ENCODE measurements at regions not wholly inside any gene's neighbourhood (a gene's known extent, or its start where the extent isn't known, plus 50 kb on each side); places are given as distances from the start of the nearest gene placed in this dataset.

DNA sequence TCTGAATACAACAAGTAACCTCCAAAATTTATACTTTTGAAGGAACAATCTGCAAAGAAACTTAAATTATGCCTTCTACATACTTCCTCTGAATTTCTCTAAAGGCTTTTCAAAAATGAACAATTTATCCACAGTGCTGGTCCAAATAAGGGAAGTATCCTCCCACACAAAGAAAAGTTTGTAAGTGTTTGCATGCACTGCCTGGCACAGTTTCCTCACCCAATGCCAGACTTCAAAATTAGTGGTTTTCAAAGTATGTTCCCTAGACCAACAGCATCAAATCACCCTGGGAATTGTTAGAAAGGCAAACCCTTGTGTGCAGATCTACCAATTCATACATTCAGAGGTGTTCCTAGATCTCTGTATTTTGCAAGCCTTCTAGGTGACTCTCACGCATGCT, 82.5 kb downstream of the PCTP start:
- FAIRE-seq: no peak
- Histone ChIP-seq H3K27ac (ENCODE audit: low read depth, low read length) (no peak overlapping the region), H3K14ac (ENCODE audit: insufficient read length) (no peak overlapping the region)

More for the DNA sequence above, 82.5 kb downstream of the PCTP start:
- 91% methylated on average over 1 of the region's 1 CpG; no CpG with 5 or more reads in 1 of the 2 experiments for WGBS, 2 experiments (ENCODE audit: extremely low coverage in 1 of 2, insufficient coverage in 1 of 2, insufficient read length in 1 of 2, insufficient replicate concordance in 2 of 2, low coverage in 1 of 2, low lambda C conversion rate in 2 of 2, missing lambda C conversion rate in 1 of 2)
- Histone ChIP-seq H3K9me3 (ENCODE audit: insufficient read depth in 2 of 2, low read depth in 1 of 2, low read length in 1 of 2) (no peaks in the 10 kb centered on the region), H3K23me2 (ENCODE audit: low read depth, low read length) (no peaks in the 10 kb centered on the region), H2BK5ac (ENCODE audit: low read depth, low read length) (no peak overlapping the region), H3K56ac (replicated peaks; ENCODE audit: insufficient read length, low read depth, low read length) (no peak overlapping the region), H3K4me1 (replicated peaks in 1 of 4; ENCODE audit: control insufficient read depth in 3 of 4, insufficient read depth in 4 of 4, low read length in 3 of 4) (no peaks in the 10 kb centered on the region), H3K23ac (ENCODE audit: insufficient read length) (no peak overlapping the region), H3K36me3 (ENCODE audit: control insufficient read depth in 2 of 4, insufficient read depth in 4 of 4, low read length in 3 of 4) (no peaks in the 10 kb centered on the region), H3K79me2 (ENCODE audit: control insufficient read depth in 1 of 2, insufficient read depth in 2 of 2, low read length in 2 of 2) (no peaks in the 10 kb centered on the region), H2BK120ac (replicated peaks; ENCODE audit: low read depth, low read length) (no peak overlapping the region), H3K79me1 (ENCODE audit: low read depth, low read length) (no peaks in the 10 kb centered on the region), H2AFZ (ENCODE audit: low read length) (no peak overlapping the region), H2BK12ac (ENCODE audit: low read depth, low read length) (no peak overlapping the region), H3K18ac (ENCODE audit: extremely low read depth, low read length) (no peak overlapping the region), H4K91ac (replicated peaks; ENCODE audit: insufficient read length, low read length) (no peak overlapping the region), H4K20me1 (replicated peaks in 1 of 2; ENCODE audit: control insufficient read depth in 1 of 2, insufficient read depth in 2 of 2, low read length in 2 of 2) (no peaks in the 10 kb centered on the region), H3K27me3 (replicated peaks in 1 of 4; ENCODE audit: control insufficient read depth in 3 of 4, extremely low read depth in 1 of 4, insufficient read depth in 3 of 4, low read length in 3 of 4) (no peaks in the 10 kb centered on the region), H3K4me2 (ENCODE audit: insufficient read depth in 1 of 2, low read depth in 2 of 2, low read length in 2 of 2) (no peak overlapping the region), H2BK15ac (ENCODE audit: low read length) (no peak overlapping the region), H3K4ac (replicated peaks; ENCODE audit: insufficient read length, low read depth, low read length) (no peak overlapping the region), H4K8ac (ENCODE audit: extremely low read depth, insufficient read depth, low read length) (no peak overlapping the region), H3K9ac (replicated peaks in 1 of 4; ENCODE audit: extremely low read depth in 1 of 4, low read depth in 3 of 4, low read length in 3 of 4) (no peak overlapping the region), H2AK5ac (ENCODE audit: low read depth, low read length) (no peak overlapping the region), H2BK20ac (ENCODE audit: low read length) (no peak overlapping the region), H3K4me3 (ENCODE audit: extremely low read depth in 1 of 4, insufficient read depth in 2 of 4, low read depth in 3 of 4, low read length in 4 of 4) (no peak overlapping the region), H4K5ac (ENCODE audit: insufficient read length, low read depth, low read length) (no peak overlapping the region)
- no peak for TF ChIP-seq NRF1 (IDR thresholded peaks at IDR 0.05; ENCODE audit: low read depth, low read length)
- TF ChIP-seq SIN3A (conservative IDR thresholded peaks at IDR 0.05 in 1 of 2, IDR thresholded peaks at IDR 0.05 in 1 of 2; ENCODE audit: low read depth in 1 of 2, low read length in 2 of 2): no peak
- TF ChIP-seq BACH1 (IDR thresholded peaks at IDR 0.05; ENCODE audit: low read length): no peak
- TF ChIP-seq TAF1 (IDR thresholded peaks at IDR 0.05; ENCODE audit: low read depth, low read length): no peak
- no peak for TF ChIP-seq SIRT6 (IDR thresholded peaks at IDR 0.05; ENCODE audit: low read length)
- no peak for TF ChIP-seq JUND (IDR thresholded peaks at IDR 0.05; ENCODE audit: low read length)
- no peak for DNase-seq (ENCODE audit: low read depth in 1 of 2, low spot score in 2 of 2)
- CTCF ChIA-PET (ENCODE audit: partially characterized antibody): no interaction called here
- POLR2A ChIA-PET (ENCODE audit: partially characterized antibody): no interaction called here
